NCI-H1105 treated with DMSO at 0.1 percent for 48 hours (cell line): ENCODE measurements at regions not wholly inside any gene's neighbourhood (a gene's known extent, or its start where the extent isn't known, plus 50 kb on each side); places are given as distances from the start of the nearest gene placed in this dataset.

Source experiments
- DNase-seq: peaks from one replicate; lab custom pipeline; 2025; lab: John Stamatoyannopoulos, UW

DNA sequence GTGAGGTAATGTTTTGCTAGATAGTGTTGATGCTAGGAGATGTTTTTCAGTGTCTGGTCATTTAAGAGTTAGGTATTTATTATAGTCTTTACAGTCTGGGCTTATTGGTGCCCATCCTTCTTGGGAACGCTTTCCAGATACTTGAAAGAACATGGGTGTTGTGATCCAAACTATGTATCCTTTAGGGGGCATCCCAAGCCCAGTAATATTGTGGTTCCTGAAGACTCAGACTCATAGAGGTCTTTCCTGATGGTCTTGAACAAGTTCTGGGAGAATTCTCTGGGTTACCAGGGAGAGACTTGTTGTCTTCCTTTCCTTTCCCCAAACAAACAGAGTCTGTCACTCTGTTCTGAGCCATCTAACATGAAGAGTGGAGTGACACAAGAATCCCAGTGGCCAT lies 99.7 kb upstream of the LRRC3B start:
- DNase-seq = no peak

DNA sequence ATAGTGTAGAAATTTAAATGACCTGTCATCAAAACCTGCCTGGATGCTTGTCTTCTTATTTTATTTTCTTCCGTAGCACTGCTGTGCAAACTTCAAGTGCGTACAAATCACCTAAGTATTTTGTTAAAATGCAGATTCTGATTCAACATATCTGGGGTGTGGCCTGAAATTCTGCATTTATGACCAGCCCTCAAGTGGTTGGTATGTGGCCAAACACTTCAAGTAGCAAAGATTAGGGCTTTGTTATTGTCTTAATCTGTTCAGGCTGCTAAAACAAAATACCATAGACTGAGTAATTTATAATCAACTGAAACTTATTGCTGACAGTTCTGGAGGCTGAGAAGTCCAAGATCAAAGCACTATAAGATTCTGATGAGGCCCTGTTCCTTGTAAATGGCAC lies 97.6 kb upstream of the LRRC3B start:
- DNase-seq = no peak

- no peak for DNase-seq
Measured at GRCh38 chr3:26535151-26535550, 87.4 kb upstream of the LRRC3B start.

GRCh38 chr3:26536955-26537354 lies 85.6 kb upstream of the LRRC3B start:
- no peak for DNase-seq

GRCh38 chr3:26550413-26550812 lies 72.2 kb upstream of the LRRC3B start:
- no peak for DNase-seq

DNA sequence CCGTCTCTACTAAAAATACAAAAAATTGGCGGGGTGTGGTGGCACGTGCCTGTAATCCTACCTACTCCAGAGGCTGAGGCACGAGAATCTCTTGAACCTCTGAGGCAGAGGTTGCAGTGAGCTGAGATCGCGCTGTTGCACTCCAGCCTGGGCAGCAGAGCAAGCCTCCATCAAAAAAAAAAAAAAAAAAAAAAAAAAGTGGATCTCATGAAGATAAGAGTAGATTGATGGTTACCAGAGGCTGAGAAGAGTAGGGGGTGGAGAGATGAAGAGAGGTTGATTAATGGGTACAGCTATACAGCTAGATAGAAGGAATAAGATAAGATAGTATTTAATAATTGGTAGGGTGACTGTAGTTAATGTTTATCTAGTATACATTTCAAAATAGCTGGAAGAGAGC lies 65.9 kb upstream of the LRRC3B start:
- DNase-seq = no peak

- DNase-seq = no peak
Measured at GRCh38 chr3:26558257-26558656, 64.3 kb upstream of the LRRC3B start.

- DNase-seq = no peak
Measured at GRCh38 chr3:26559227-26559626, 63.3 kb upstream of the LRRC3B start.

GRCh38 chr3:26560081-26560480 lies 62.5 kb upstream of the LRRC3B start:
- no peak for DNase-seq

GRCh38 chr3:26562021-26562768 lies 60.4 kb upstream of the LRRC3B start:
- no peak for DNase-seq
